RWPE1 (cell line): ENCODE measurements at regions not wholly inside any gene's neighbourhood (a gene's known extent, or its start where the extent isn't known, plus 50 kb on each side); places are given as distances from the start of the nearest gene placed in this dataset.
"Not testable (repeated sequence)": the region's sequence is repeated elsewhere in the genome, so short reads cannot be mapped to it uniquely, and the experiment has no call there.

Experiments
- CTCF ChIA-PET: fragments of 350-600 bp; sonication (Branson Sonifier 250); formaldehyde crosslinking; extraction: SDS; loops from one replicate; lab custom pipeline; 2021; lab: Yijun Ruan, JAX
- POLR2A ChIA-PET: fragments of 400-600 bp; formaldehyde crosslinking; extraction: SDS; loops from one replicate; lab custom pipeline; 2020; ENCODE audit warnings: antibody characterized with exemption; ENCODE audit not compliant: low non-redundant PET; lab: Yijun Ruan, JAX
- DNase-seq: peaks from one replicate; pipeline ENCODE4 v3.0.0; 2012; ENCODE audit warnings: low spot score
- H3K27ac ChIP-seq: fragments of 450-650 bp; 2 replicates; pipeline ENCODE4 v1.5.1; 2017
- TF ChIP-seq, protein P1 (sequence below): fragments of 450-650 bp; conservative IDR thresholded peaks from 2 replicates; pipeline ENCODE4 v1.5.1; 2017; ENCODE audit warnings: low read depth, mild to moderate bottlenecking

DNA sequence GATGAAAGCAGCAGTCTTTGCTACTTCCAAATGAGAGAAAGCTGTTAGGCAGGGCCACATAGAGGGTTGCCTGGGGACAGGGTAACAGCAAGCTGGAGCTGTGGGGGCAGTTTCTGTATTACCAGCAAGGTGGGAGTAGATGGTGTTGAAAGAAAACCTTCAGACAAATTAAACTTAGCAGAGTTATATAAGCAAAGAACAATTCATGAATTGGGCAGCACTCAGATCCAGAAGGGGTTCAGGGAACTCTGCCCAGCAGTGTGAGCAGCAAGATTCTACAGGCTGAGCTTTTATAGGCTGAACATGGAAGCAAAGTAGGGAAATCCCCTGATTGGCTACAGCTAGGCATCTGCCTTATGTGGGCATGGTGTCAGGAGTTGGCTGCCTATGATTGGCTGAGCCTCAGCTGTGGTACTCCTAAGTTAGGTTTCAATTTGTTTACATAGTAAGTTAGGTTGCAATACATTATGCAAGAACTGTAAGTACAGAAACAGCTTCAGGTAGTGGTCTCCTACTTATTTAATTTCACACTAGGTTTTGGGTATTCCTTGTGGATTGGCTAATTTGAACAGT is 64.1 kb upstream of the TMPRSS2 start:
- no peak for DNase-seq
- ChIA-PET POLR2A (no interaction called here), CTCF (interaction anchor here (0.7 kb wide), 1 partner anchor 197 kb away, joined by 3 read pairs; no protein-coding TSS in a partner anchor)
- no peak overlapping the region for H3K27ac ChIP-seq
- TF ChIP-seq, protein P1, sequence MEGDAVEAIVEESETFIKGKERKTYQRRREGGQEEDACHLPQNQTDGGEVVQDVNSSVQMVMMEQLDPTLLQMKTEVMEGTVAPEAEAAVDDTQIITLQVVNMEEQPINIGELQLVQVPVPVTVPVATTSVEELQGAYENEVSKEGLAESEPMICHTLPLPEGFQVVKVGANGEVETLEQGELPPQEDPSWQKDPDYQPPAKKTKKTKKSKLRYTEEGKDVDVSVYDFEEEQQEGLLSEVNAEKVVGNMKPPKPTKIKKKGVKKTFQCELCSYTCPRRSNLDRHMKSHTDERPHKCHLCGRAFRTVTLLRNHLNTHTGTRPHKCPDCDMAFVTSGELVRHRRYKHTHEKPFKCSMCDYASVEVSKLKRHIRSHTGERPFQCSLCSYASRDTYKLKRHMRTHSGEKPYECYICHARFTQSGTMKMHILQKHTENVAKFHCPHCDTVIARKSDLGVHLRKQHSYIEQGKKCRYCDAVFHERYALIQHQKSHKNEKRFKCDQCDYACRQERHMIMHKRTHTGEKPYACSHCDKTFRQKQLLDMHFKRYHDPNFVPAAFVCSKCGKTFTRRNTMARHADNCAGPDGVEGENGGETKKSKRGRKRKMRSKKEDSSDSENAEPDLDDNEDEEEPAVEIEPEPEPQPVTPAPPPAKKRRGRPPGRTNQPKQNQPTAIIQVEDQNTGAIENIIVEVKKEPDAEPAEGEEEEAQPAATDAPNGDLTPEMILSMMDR: no peak

DNA sequence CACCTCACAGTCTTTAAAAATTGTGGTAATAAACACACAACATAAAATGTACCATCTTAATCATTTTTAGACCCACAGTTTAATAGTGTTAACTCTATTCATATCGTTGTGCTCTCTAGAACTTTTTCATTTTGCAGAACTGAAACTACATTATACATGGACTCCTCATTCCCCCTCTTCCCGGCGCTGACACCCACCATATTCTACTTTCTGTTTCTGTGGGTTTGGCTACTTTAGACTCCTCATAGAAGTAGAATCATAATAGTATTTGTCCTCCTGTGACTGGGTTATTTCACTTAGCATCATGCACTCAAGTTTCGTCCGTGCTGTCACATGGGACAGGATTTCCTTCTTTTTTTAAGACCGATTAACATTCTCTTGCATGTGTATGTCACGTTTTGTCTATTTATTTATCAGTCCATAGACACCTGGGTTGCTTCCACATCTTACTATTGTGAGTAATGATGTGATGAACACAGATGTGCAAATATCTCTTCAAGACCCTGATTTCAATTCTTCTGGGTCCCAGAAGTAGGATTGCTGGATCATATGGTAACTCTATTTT is 62.9 kb upstream of the TMPRSS2 start:
- TF ChIP-seq, protein P1: no peak
- POLR2A ChIA-PET: no interaction called here
- CTCF ChIA-PET: no interaction called here
- no peak overlapping the region for H3K27ac ChIP-seq
- DNase-seq: no peak

DNA sequence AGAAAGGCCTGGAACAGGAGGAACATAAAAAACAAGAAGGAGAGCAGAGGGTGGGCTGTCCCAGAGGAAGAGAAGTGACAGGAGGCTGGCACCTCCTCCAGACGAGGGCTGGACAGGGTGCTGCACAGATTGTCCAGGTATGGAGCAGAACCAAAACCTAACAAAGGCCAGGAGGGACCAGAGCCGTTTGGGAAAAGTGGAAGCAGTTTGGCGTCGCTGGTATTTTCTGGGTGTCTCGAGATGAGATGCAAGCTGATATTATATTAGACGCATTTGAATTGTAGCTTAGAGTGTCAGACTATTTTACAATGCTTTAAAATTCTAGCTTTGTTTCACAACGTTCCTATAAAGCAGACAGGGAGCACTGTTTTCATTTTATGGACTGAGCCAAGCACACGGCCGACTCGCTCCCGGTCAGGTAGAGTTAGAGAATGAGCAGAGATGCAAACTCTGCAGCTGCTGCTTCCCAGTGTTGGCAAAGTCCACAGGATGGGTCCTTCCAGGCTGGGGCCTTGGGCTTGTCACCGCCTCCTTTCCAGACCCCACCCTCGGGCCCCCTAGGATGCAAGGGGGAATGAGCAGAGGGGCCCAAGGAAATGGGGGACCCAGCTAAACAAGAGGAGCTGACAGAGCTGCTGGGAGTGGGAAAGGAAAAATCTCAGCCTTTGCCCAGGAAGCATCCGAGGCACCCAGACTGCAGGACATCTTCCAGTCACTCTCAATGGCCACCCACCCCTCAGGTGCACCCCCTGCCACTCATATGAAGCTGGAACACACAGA is 60.8 kb upstream of the TMPRSS2 start:
- no peak for DNase-seq
- ChIA-PET POLR2A (no interaction called here), CTCF (no interaction called here)
- TF ChIP-seq, protein P1: no peak
- H3K27ac ChIP-seq: no peak overlapping the region

DNA sequence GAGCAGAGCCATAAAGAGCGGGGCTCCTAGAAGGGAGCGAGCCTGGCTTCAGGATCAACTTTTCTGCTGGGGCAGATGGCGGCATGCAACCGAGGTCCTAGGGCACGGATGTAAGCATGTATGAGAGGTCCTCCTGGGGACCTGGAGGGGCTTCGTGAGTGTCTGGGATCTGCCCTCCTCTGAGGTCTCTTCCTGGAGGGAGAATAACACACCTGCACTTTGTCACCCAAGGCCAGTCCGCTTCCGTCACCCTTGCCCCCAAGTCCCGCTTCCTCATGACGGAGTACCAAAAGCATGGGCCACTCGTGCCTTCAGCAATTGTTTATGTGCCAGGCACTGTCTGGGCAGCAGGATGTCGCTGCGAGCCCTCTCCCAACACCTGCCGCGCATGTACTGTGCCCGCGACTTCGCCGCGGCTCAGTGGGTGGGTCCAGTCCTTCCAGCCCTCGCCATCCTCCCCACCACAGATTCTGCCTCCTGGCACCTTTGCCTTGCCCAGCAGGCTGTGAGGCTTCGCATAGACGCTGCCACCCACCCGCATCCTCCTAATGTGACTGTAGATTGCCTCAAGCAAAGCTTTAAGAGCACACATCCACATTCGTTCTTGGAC is 60.0 kb upstream of the TMPRSS2 start:
- TF ChIP-seq, protein P1: no peak
- CTCF ChIA-PET: no interaction called here
- no peak for DNase-seq
- POLR2A ChIA-PET: no interaction called here
- H3K27ac ChIP-seq: no peak overlapping the region

DNA sequence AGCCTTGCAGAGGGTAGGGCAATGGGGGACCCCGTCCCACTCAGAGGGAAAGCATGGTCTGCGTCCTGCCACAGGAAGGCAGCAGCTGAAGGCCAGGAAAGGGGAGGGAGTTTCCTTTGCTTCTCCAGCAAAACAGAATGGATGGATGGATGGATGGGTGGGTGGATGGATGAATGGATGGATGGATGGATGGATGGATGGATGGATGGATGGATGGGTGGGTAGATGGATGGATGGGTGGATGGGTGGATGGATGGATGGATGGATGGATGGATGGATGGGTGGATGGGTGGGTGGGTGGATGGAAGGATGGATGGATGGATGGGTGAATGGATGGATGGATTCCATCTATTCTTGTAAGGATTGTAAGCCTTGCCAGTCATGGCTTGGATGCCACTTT is 59.3 kb upstream of the TMPRSS2 start:
- CTCF ChIA-PET: interaction anchor here (0.6 kb wide), 1 partner anchor 562 kb away, joined by 3 read pairs; no protein-coding TSS in a partner anchor
- H3K27ac ChIP-seq, POLR2A ChIA-PET, DNase-seq: not testable (repeated sequence)

DNA sequence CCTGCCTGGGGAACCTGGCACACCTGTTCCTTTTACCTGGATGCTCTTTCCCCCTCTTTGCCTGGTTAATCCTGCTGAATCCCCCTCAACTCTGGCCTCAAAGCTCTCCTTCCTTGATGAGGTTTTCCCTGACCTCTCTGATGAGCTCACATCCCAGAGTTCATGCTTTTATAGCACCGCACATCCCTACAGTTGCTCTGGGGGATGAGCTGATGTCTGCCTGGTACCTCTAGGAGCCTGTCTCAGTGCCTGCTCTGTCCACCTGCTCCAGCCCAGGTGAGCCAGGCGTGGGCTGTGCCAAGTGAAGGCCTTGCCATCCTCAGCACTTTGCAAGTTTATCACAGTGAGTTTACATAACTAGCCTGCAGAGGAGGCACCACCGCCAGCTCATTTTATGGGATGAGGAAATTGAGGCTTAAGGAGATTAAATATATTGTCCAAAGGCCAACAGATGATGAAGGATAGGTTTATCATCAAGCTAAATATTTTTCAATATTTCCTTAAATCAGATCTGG is 58.6 kb upstream of the TMPRSS2 start:
- TF ChIP-seq, protein P1: no peak
- DNase-seq: no peak
- CTCF ChIA-PET: interaction anchor here (0.6 kb wide), 1 partner anchor 516 kb away, joined by 3 read pairs; no protein-coding TSS in a partner anchor
- no peak overlapping the region for H3K27ac ChIP-seq
- POLR2A ChIA-PET: no interaction called here
